Activated T-cell treated with anti-CD3 and anti-CD28 coated beads, Interleukin-2, amount 50 U/mL, for 24 hours (primary cell): ENCODE measurements at regions not wholly inside any gene's neighbourhood (a gene's known extent, or its start where the extent isn't known, plus 50 kb on each side); places are given as distances from the start of the nearest gene placed in this dataset.
A peak's percentile ranks its signal among the peaks of the same experiment; 100 is the strongest.

Experiments used
- DNase-seq: peaks from one replicate; pipeline ENCODE4 v3.0.0-alpha.2; 2020
- H3K27ac Mint-ChIP-seq: 2 replicates; pipeline ENCODE4 v1.8.0; 2020; ENCODE audit warnings: mild to moderate bottlenecking, mixed read lengths
- H3K27me3 Mint-ChIP-seq: 2 replicates; pipeline ENCODE4 v1.8.0; 2020; ENCODE audit warnings: mixed read lengths
- H3K36me3 Mint-ChIP-seq: 2 replicates; pipeline ENCODE4 v1.8.0; 2020; ENCODE audit warnings: low read depth, mixed read lengths
- H3K4me1 Mint-ChIP-seq: 2 replicates; pipeline ENCODE4 v1.8.0; 2020; ENCODE audit warnings: low read depth, mixed read lengths
- H3K4me3 Mint-ChIP-seq: 2 replicates; pipeline ENCODE4 v1.8.0; 2020; ENCODE audit warnings: mild to moderate bottlenecking, moderate library complexity, mixed read lengths
- H3K9me3 Mint-ChIP-seq: 2 replicates; pipeline ENCODE4 v1.8.0; 2020; ENCODE audit warnings: mixed read lengths

- Mint-ChIP-seq H3K36me3 (no peaks in the 10 kb centered on the region), H3K27me3 (peaks cover 8% of the 10 kb centered on the region), H3K4me3 (no peak overlapping the region), H3K9me3 (no peaks in the 10 kb centered on the region), H3K4me1 (no peaks in the 10 kb centered on the region), H3K27ac (no peak overlapping the region)
- DNase-seq: no peak
Observed at GRCh38 chr5:174399411-174399810, 325.0 kb upstream of the MSX2 start.

DNA sequence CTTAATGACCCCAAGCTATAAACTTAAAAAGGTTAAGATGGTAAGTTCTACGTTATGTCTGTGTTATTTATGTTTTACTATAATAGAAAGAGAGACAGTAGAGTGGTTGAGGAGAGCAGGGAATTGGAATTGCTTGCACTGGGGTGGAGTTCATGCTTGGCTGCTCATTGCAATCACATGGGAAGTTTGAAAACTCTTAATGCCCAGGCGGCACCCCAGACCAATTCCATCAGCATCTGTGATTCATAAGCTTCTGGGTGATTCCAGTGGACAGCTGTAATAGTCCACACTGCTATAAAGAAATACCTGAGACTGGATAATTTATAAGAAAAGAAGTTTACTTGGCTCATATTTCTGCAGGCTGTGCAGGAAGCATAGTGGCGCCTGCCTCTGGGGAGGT is 323.9 kb upstream of the MSX2 start:
- Mint-ChIP-seq H3K4me3 (no peak overlapping the region), H3K36me3 (no peaks in the 10 kb centered on the region), H3K27ac (no peak overlapping the region), H3K9me3 (no peaks in the 10 kb centered on the region), H3K27me3 (peaks cover under 1% of the 10 kb centered on the region), H3K4me1 (no peaks in the 10 kb centered on the region)
- DNase-seq: no peak

GRCh38 chr5:174401793-174402192 is 322.6 kb upstream of the MSX2 start:
- H3K4me1 Mint-ChIP-seq: no peaks in the 10 kb centered on the region
- DNase-seq: no peak
- no peaks in the 10 kb centered on the region for H3K9me3 Mint-ChIP-seq
- no peak overlapping the region for H3K27ac Mint-ChIP-seq
- H3K27me3 Mint-ChIP-seq: no peaks in the 10 kb centered on the region
- H3K4me3 Mint-ChIP-seq: no peak overlapping the region
- H3K36me3 Mint-ChIP-seq: no peaks in the 10 kb centered on the region

GRCh38 chr5:174402222-174402812 is 322.1 kb upstream of the MSX2 start:
- Mint-ChIP-seq H3K36me3 (no peaks in the 10 kb centered on the region), H3K4me1 (no peaks in the 10 kb centered on the region), H3K27me3 (no peaks in the 10 kb centered on the region), H3K9me3 (no peaks in the 10 kb centered on the region), H3K4me3 (no peak overlapping the region), H3K27ac (no peak overlapping the region)
- no peak for DNase-seq

- Mint-ChIP-seq H3K27ac (no peak overlapping the region), H3K9me3 (no peaks in the 10 kb centered on the region), H3K27me3 (peaks cover 14% of the 10 kb centered on the region), H3K36me3 (no peaks in the 10 kb centered on the region), H3K4me1 (no peaks in the 10 kb centered on the region), H3K4me3 (no peak overlapping the region)
- no peak for DNase-seq
Observed at GRCh38 chr5:174404848-174405247, 319.5 kb upstream of the MSX2 start.

- H3K4me3 Mint-ChIP-seq: no peak overlapping the region
- no peak for DNase-seq
- H3K27me3 Mint-ChIP-seq: peaks cover 15% of the 10 kb centered on the region
- no peak overlapping the region for H3K27ac Mint-ChIP-seq
- H3K4me1 Mint-ChIP-seq: no peaks in the 10 kb centered on the region
- no peaks in the 10 kb centered on the region for H3K36me3 Mint-ChIP-seq
- no peaks in the 10 kb centered on the region for H3K9me3 Mint-ChIP-seq
Observed at GRCh38 chr5:174409070-174409469, 315.3 kb upstream of the MSX2 start.

GRCh38 chr5:174409971-174410370 is 314.4 kb upstream of the MSX2 start:
- no peak overlapping the region for H3K27ac Mint-ChIP-seq
- peaks cover 20% of the 10 kb centered on the region for H3K27me3 Mint-ChIP-seq
- no peak overlapping the region for H3K4me3 Mint-ChIP-seq
- no peak for DNase-seq
- H3K9me3 Mint-ChIP-seq: no peaks in the 10 kb centered on the region
- no peaks in the 10 kb centered on the region for H3K36me3 Mint-ChIP-seq
- H3K4me1 Mint-ChIP-seq: no peaks in the 10 kb centered on the region

- no peak for DNase-seq
- Mint-ChIP-seq H3K27ac (no peak overlapping the region), H3K27me3 (peaks cover 21% of the 10 kb centered on the region), H3K4me1 (no peaks in the 10 kb centered on the region), H3K36me3 (no peaks in the 10 kb centered on the region), H3K9me3 (no peaks in the 10 kb centered on the region), H3K4me3 (no peak overlapping the region)
Observed at GRCh38 chr5:174410716-174411478, 313.5 kb upstream of the MSX2 start.

GRCh38 chr5:174411479-174411819 is 312.9 kb upstream of the MSX2 start:
- Mint-ChIP-seq H3K36me3 (no peaks in the 10 kb centered on the region), H3K4me1 (no peaks in the 10 kb centered on the region), H3K9me3 (no peaks in the 10 kb centered on the region), H3K27me3 (peaks cover 23% of the 10 kb centered on the region), H3K27ac (no peak overlapping the region), H3K4me3 (no peak overlapping the region)
- DNase-seq: no peak

GRCh38 chr5:174412374-174412773 is 312.0 kb upstream of the MSX2 start:
- Mint-ChIP-seq H3K4me1 (no peaks in the 10 kb centered on the region), H3K27ac (no peak overlapping the region), H3K9me3 (no peaks in the 10 kb centered on the region), H3K36me3 (no peaks in the 10 kb centered on the region), H3K27me3 (peaks cover 28% of the 10 kb centered on the region), H3K4me3 (no peak overlapping the region)
- DNase-seq: no peak

GRCh38 chr5:174412941-174413340 is 311.4 kb upstream of the MSX2 start:
- Mint-ChIP-seq H3K27me3 (peaks cover 30% of the 10 kb centered on the region), H3K4me1 (no peaks in the 10 kb centered on the region), H3K27ac (no peak overlapping the region), H3K9me3 (no peaks in the 10 kb centered on the region), H3K36me3 (no peaks in the 10 kb centered on the region), H3K4me3 (no peak overlapping the region)
- DNase-seq: no peak

- no peaks in the 10 kb centered on the region for H3K9me3 Mint-ChIP-seq
- no peaks in the 10 kb centered on the region for H3K36me3 Mint-ChIP-seq
Observed at GRCh38 chr5:174413567-174414314, 310.6 kb upstream of the MSX2 start.

DNA sequence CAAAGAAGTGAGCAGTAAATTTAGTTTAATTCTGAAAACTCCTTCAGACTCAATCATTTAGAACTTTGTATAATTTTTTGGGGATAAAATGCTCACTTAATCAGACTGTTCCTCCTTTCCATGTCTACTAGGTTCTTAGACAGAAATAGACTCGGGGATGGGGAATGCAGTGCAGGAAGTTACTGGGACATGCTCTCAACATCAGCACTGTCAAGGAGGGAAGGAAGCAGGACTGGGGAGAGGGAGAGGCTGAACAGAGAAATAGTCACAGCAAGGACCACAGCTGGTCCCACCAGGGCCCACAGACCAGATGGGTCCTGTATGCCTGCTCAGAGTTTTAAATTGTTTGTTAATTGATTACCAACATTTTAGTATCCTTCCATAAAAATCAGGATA is 310.1 kb upstream of the MSX2 start:
- peaks cover 32% of the 10 kb centered on the region for H3K27me3 Mint-ChIP-seq

More at GRCh38 chr5:174413567-174414314, 310.6 kb upstream of the MSX2 start:
- Mint-ChIP-seq H3K4me3 (no peak overlapping the region), H3K4me1 (no peaks in the 10 kb centered on the region), H3K27me3 (peaks cover 34% of the 10 kb centered on the region), H3K27ac (no peak overlapping the region)
- no peak for DNase-seq

DNA sequence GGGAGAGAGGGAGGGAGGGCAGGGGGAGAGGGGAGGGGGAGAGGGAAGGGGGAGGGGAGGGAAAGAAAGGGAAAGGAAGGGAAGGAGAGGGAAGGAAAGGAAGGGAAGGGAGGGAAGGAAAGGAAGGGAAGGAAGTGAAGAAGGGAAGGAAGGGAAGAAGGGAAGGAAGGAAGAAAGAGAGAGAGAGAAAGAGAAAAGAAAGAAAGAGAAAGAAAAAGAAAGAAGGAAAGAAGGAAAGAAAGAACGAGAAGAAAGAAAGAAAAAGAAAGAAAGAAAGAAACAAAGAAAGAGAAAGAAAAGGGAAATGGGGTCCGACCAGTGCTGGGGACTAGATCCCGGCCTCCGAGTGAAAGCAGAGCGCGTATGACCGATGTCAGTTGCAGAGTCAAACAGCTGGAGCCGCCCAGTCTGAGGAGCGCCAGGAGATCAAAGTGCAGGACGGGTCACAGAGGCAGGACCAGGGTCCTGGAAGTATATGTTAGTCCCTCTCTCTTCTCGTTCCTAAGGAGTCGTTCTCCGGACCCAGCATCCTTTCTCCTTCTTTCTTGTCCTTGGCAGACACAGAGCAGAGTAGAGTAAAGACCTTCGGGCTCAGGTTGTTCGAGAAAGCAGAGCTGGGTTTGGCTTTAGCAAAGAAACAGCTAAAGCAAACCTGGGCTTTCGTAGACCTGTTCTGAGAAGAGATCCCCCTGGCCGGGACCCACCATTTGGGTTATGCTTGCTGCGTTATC is 305.4 kb upstream of the MSX2 start:
- no peaks in the 10 kb centered on the region for H3K9me3 Mint-ChIP-seq
- peaks cover 40% of the 10 kb centered on the region for H3K27me3 Mint-ChIP-seq
- peak overlapping the region; percentile 57 for H3K4me3 Mint-ChIP-seq
- H3K36me3 Mint-ChIP-seq: no peaks in the 10 kb centered on the region
- no peak for DNase-seq
- H3K4me1 Mint-ChIP-seq: peaks cover 14% of the 10 kb centered on the region
- H3K27ac Mint-ChIP-seq: no peak overlapping the region

More for the DNA sequence above, 310.1 kb upstream of the MSX2 start:
- no peaks in the 10 kb centered on the region for H3K36me3 Mint-ChIP-seq
- DNase-seq: no peak
- no peak overlapping the region for H3K4me3 Mint-ChIP-seq
- H3K4me1 Mint-ChIP-seq: peaks cover 6% of the 10 kb centered on the region
- H3K27ac Mint-ChIP-seq: no peak overlapping the region
- no peaks in the 10 kb centered on the region for H3K9me3 Mint-ChIP-seq
